ENCODE measurements at regions not wholly inside any gene's neighbourhood (a gene's known extent, or its start where the extent isn't known, plus 50 kb on each side); places are given as distances from the start of the nearest gene placed in this dataset.

GRCh38 chr15:37777006-37777405 is 157.4 kb upstream of the TMCO5A start:
- Mint-ChIP-seq H3K4me1 (peaks cover under 1% of the 10 kb centered on the region; the same call in 2 of the 3 replicates), H3K36me3 (ENCODE audit: low read depth) (no peaks in the 10 kb centered on the region), H3K27ac (no peak overlapping the region), H3K9me3 (no peaks in the 10 kb centered on the region), H3K27me3 (ENCODE audit: insufficient read depth, low read depth, poor library complexity) (no peaks in the 10 kb centered on the region), H3K4me3 (no peak overlapping the region)
- Histone ChIP-seq H3K79me2 (replicated peaks; ENCODE audit: insufficient read depth) (no peaks in the 10 kb centered on the region), H3K4me1 (ENCODE audit: insufficient read depth) (no peaks in the 10 kb centered on the region), H3K27me3 (ENCODE audit: insufficient read depth) (no peaks in the 10 kb centered on the region), H2AFZ (no peak overlapping the region), H4K20me1 (replicated peaks; ENCODE audit: insufficient read depth) (no peaks in the 10 kb centered on the region), H3K36me3 (ENCODE audit: insufficient read depth) (no peaks in the 10 kb centered on the region; the same call in 1 of the 2 replicates), H3K27ac (ENCODE audit: low read depth) (no peak overlapping the region), H3K4me2 (no peak overlapping the region), H3K9me2 (ENCODE audit: insufficient read depth) (no peaks in the 10 kb centered on the region), H3K4me3 (no peak overlapping the region), H3F3A (replicated peaks; ENCODE audit: low read depth) (no peaks in the 10 kb centered on the region)
- DNase-seq (ENCODE audit: low spot score), result no peak
- no peak for ATAC-seq
- TF ChIP-seq ZNF331 (CRISPR knock-in tag; IDR thresholded peaks at IDR 0.05; ENCODE audit: low read depth) (no peak), CREB1 (CRISPR knock-in tag; IDR thresholded peaks at IDR 0.05; ENCODE audit: low read depth) (no peak), EZH2 (IDR thresholded peaks at IDR 0.05; ENCODE audit: low read depth, unreplicated experiment) (no peak), EZH2phosphoT487 (IDR thresholded peaks at IDR 0.05; ENCODE audit: unreplicated experiment) (no peak), POLR2AphosphoS5 (IDR thresholded peaks at IDR 0.05; ENCODE audit: low read depth) (no peak), ETS1 (IDR thresholded peaks at IDR 0.05) (no peak), NANOG (IDR thresholded peaks at IDR 0.05; ENCODE audit: borderline replicate concordance) (no peak), JUNB (IDR thresholded peaks at IDR 0.05; ENCODE audit: unreplicated experiment) (no peak), ZNF114 (CRISPR knock-in tag; IDR thresholded peaks at IDR 0.05) (no peak), STAT1 (IDR thresholded peaks at IDR 0.05; ENCODE audit: unreplicated experiment) (no peak), CTCF (conservative IDR thresholded peaks at IDR 0.05; ENCODE audit: low read depth in 2 of 2) (no peak)
- TF ChIP-seq, protein P1, sequence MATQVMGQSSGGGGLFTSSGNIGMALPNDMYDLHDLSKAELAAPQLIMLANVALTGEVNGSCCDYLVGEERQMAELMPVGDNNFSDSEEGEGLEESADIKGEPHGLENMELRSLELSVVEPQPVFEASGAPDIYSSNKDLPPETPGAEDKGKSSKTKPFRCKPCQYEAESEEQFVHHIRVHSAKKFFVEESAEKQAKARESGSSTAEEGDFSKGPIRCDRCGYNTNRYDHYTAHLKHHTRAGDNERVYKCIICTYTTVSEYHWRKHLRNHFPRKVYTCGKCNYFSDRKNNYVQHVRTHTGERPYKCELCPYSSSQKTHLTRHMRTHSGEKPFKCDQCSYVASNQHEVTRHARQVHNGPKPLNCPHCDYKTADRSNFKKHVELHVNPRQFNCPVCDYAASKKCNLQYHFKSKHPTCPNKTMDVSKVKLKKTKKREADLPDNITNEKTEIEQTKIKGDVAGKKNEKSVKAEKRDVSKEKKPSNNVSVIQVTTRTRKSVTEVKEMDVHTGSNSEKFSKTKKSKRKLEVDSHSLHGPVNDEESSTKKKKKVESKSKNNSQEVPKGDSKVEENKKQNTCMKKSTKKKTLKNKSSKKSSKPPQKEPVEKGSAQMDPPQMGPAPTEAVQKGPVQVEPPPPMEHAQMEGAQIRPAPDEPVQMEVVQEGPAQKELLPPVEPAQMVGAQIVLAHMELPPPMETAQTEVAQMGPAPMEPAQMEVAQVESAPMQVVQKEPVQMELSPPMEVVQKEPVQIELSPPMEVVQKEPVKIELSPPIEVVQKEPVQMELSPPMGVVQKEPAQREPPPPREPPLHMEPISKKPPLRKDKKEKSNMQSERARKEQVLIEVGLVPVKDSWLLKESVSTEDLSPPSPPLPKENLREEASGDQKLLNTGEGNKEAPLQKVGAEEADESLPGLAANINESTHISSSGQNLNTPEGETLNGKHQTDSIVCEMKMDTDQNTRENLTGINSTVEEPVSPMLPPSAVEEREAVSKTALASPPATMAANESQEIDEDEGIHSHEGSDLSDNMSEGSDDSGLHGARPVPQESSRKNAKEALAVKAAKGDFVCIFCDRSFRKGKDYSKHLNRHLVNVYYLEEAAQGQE (IDR thresholded peaks at IDR 0.05; ENCODE audit: unreplicated experiment), result no peak
- TF ChIP-seq, protein P2, sequence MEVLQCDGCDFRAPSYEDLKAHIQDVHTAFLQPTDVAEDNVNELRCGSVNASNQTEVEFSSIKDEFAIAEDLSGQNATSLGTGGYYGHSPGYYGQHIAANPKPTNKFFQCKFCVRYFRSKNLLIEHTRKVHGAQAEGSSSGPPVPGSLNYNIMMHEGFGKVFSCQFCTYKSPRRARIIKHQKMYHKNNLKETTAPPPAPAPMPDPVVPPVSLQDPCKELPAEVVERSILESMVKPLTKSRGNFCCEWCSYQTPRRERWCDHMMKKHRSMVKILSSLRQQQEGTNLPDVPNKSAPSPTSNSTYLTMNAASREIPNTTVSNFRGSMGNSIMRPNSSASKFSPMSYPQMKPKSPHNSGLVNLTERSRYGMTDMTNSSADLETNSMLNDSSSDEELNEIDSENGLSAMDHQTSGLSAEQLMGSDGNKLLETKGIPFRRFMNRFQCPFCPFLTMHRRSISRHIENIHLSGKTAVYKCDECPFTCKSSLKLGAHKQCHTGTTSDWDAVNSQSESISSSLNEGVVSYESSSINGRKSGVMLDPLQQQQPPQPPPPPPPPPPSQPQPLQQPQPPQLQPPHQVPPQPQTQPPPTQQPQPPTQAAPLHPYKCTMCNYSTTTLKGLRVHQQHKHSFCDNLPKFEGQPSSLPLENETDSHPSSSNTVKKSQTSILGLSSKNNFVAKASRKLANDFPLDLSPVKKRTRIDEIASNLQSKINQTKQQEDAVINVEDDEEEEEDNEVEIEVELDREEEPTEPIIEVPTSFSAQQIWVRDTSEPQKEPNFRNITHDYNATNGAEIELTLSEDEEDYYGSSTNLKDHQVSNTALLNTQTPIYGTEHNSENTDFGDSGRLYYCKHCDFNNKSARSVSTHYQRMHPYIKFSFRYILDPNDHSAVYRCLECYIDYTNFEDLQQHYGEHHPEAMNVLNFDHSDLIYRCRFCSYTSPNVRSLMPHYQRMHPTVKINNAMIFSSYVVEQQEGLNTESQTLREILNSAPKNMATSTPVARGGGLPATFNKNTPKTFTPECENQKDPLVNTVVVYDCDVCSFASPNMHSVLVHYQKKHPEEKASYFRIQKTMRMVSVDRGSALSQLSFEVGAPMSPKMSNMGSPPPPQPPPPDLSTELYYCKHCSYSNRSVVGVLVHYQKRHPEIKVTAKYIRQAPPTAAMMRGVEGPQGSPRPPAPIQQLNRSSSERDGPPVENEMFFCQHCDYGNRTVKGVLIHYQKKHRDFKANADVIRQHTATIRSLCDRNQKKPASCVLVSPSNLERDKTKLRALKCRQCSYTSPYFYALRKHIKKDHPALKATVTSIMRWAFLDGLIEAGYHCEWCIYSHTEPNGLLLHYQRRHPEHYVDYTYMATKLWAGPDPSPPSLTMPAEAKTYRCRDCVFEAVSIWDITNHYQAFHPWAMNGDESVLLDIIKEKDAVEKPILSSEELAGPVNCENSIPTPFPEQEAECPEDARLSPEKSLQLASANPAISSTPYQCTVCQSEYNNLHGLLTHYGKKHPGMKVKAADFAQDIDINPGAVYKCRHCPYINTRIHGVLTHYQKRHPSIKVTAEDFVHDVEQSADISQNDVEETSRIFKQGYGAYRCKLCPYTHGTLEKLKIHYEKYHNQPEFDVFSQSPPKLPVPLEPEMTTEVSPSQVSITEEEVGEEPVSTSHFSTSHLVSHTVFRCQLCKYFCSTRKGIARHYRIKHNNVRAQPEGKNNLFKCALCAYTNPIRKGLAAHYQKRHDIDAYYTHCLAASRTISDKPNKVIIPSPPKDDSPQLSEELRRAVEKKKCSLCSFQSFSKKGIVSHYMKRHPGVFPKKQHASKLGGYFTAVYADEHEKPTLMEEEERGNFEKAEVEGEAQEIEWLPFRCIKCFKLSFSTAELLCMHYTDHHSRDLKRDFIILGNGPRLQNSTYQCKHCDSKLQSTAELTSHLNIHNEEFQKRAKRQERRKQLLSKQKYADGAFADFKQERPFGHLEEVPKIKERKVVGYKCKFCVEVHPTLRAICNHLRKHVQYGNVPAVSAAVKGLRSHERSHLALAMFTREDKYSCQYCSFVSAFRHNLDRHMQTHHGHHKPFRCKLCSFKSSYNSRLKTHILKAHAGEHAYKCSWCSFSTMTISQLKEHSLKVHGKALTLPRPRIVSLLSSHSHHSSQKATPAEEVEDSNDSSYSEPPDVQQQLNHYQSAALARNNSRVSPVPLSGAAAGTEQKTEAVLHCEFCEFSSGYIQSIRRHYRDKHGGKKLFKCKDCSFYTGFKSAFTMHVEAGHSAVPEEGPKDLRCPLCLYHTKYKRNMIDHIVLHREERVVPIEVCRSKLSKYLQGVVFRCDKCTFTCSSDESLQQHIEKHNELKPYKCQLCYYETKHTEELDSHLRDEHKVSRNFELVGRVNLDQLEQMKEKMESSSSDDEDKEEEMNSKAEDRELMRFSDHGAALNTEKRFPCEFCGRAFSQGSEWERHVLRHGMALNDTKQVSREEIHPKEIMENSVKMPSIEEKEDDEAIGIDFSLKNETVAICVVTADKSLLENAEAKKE (CRISPR knock-in tag; IDR thresholded peaks at IDR 0.05), result no peak

Measured in GM23338 (cell line).